Stomach smooth muscle (tissue), 2 donors: ENCODE measurements at regions not wholly inside any gene's neighbourhood (a gene's known extent, or its start where the extent isn't known, plus 50 kb on each side); places are given as distances from the start of the nearest gene placed in this dataset.

Experiments
- H3K27ac ChIP-seq: one replicate; pipeline ENCODE4 v1.7.0; 2013; ENCODE audit warnings: mild to moderate bottlenecking, low read length, inconsistent platforms
- H3K27me3 ChIP-seq, 2 donors: one replicate each; pipeline ENCODE4 v1.7.0; 2013; ENCODE audit warnings: low read length in 2 of 2; ENCODE audit not compliant: insufficient read depth in 2 of 2, control insufficient read depth in 1 of 2
- H3K36me3 ChIP-seq, 2 donors: one replicate each; pipeline ENCODE4 v1.7.0; 2013; ENCODE audit warnings: low read length in 2 of 2; ENCODE audit not compliant: control insufficient read depth in 2 of 2, insufficient read depth in 2 of 2
- H3K4me1 ChIP-seq: one replicate; pipeline ENCODE4 v1.7.0; 2013; ENCODE audit warnings: low read length; ENCODE audit not compliant: control insufficient read depth, insufficient read depth
- H3K4me3 ChIP-seq, 2 donors: one replicate each; pipeline ENCODE4 v1.7.0; 2013; ENCODE audit warnings: low read length in 2 of 2
- H3K9ac ChIP-seq, 2 donors: one replicate each; pipeline ENCODE4 v1.7.0; 2013; ENCODE audit warnings: low read length in 2 of 2, mild to moderate bottlenecking in 1 of 2
- H3K9me3 ChIP-seq, 2 donors: one replicate each; pipeline ENCODE4 v1.7.0; 2013; ENCODE audit warnings: low read length in 2 of 2; ENCODE audit not compliant: control insufficient read depth in 2 of 2
- donor health status: healthy.
- donor health status: Pancreatic carcinoma.

DNA sequence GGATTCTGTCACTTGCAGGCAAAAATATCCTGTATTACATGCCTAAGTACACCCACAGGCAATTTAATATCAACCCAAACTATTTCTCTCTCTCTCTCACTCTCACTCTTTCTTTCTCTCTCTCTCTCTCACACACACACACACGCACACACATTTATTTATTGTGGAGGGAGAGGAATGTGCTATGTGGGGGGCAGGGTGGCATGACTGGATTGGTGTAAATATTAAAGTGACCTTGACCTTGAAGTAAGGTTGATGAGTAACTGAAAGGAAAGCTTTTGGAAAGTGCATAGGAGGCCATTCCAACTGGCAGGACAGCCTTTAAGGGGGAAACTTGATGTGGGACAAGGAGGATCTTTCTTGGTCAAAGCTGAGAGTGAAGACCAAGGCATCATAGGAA is 589.7 kb upstream of the KIRREL3 start:
- Histone ChIP-seq H3K27me3 (no peaks in the 10 kb centered on the region), H3K27ac (no peak overlapping the region), H3K36me3 (no peaks in the 10 kb centered on the region), H3K4me3 (no peak overlapping the region), H3K4me1 (no peaks in the 10 kb centered on the region), H3K9ac (no peak overlapping the region), H3K9me3 (no peaks in the 10 kb centered on the region)

DNA sequence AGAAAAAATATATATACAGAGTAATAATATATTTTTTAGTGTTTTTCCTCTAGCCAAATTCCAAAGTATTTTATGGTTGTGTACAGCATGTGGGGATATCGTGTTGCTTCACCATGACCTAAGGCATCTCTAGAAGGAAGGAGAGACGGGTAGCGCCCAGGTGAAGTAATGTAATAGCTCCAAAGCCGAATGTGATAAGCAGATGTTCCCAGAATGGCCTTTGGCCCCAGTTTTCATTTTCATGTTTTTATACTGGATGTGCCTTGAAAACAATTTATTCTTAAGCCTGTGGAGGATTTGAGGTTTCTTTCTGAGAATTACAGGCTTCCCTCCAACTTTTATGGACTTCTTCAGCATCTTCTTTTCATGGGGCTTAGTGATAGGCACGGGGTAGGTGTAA is 587.9 kb upstream of the KIRREL3 start:
- no peak overlapping the region for H3K4me3 ChIP-seq
- H3K36me3 ChIP-seq = no peaks in the 10 kb centered on the region
- no peaks in the 10 kb centered on the region for H3K9me3 ChIP-seq
- H3K27ac ChIP-seq = no peak overlapping the region
- no peaks in the 10 kb centered on the region for H3K4me1 ChIP-seq
- H3K9ac ChIP-seq = no peak overlapping the region
- no peaks in the 10 kb centered on the region for H3K27me3 ChIP-seq

DNA sequence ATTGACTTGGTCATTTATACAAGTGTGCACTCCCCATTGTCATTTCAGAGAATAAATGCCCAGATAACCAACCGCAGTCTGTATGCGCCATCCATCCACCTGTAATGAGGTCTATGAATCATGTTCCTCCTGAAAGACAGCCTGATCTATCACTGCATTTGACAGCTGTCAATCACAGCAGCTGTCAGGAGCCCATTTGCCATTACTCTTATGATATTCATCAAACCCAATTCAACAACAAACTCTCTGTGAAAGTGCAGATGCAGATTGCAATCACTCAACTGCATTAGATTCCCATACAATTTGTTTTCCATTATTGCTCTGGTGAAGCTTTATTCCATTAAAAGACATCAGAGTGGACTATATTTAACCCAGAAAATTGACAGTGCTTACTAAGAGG is 586.9 kb upstream of the KIRREL3 start:
- H3K27me3 ChIP-seq = no peaks in the 10 kb centered on the region
- H3K27ac ChIP-seq = no peak overlapping the region
- H3K4me3 ChIP-seq = no peak overlapping the region
- H3K9ac ChIP-seq = no peak overlapping the region
- no peaks in the 10 kb centered on the region for H3K36me3 ChIP-seq
- H3K4me1 ChIP-seq = no peaks in the 10 kb centered on the region
- H3K9me3 ChIP-seq = no peaks in the 10 kb centered on the region

DNA sequence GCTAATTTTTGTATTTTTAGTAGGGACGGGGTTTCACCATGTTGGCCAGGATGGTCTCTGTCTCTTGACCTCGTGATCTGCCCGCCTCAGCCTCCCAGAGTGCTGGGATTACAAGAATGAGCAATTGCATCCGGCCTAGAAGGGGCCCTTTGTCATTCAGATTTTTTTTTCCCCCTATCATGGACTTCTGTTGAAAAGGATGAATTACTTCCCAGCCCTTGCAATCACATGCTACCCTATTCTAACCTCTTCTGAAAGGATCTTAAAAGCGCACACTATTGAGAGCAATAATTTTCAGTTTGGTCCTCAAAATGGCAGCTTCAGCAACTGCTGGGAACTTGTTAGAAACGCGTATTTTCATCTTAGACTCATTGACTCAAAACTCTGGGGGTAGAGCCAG is 575.6 kb upstream of the KIRREL3 start:
- H3K4me3 ChIP-seq = no peak overlapping the region
- no peak overlapping the region for H3K9ac ChIP-seq
- no peak overlapping the region for H3K27ac ChIP-seq
- no peaks in the 10 kb centered on the region for H3K9me3 ChIP-seq
- H3K36me3 ChIP-seq = no peaks in the 10 kb centered on the region
- no peaks in the 10 kb centered on the region for H3K4me1 ChIP-seq
- no peaks in the 10 kb centered on the region for H3K27me3 ChIP-seq

DNA sequence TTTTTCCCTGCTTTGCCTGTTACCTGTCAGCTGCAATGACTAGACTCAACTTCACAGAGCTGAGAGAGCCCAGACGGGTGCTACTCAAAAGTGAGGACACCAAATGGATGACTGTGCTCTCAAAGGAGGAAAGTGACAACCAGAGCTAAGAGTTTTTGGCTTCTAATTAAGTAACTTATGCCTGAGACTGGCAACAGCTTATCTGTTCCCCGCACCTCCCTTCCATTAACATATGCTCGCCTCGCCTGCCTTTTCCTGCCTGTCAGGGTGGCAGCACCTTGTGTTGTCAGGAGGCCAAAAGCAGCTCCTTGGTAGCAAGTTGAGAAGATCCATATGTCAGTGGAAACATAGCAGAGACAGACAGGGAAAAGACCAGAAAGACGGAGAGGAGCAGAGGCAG is 573.9 kb upstream of the KIRREL3 start:
- Histone ChIP-seq H3K36me3 (no peaks in the 10 kb centered on the region), H3K4me3 (no peak overlapping the region), H3K4me1 (no peaks in the 10 kb centered on the region), H3K9ac (no peak overlapping the region), H3K27me3 (no peaks in the 10 kb centered on the region), H3K27ac (no peak overlapping the region), H3K9me3 (no peaks in the 10 kb centered on the region)

DNA sequence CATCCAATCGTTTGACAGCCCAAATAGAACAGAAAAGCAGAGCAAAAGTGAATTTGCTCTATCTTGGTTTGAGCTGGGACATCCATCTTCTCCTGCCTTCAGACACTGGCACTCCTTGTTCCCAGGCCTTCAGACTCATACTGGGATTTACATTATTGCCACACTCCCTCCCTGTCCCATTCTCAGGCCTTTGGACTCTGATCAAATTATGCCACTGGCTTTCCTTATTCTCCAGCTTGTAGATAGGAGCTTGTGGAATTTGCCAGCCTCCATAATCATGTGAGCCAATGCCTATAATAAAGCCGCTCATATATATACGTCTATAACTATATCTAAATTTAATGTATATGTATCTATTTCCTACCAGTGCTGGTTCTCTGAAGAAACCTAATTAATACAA is 568.3 kb upstream of the KIRREL3 start:
- no peak overlapping the region for H3K27ac ChIP-seq
- no peaks in the 10 kb centered on the region for H3K36me3 ChIP-seq
- no peaks in the 10 kb centered on the region for H3K27me3 ChIP-seq
- H3K9me3 ChIP-seq = no peaks in the 10 kb centered on the region
- no peaks in the 10 kb centered on the region for H3K4me1 ChIP-seq
- no peak overlapping the region for H3K9ac ChIP-seq
- H3K4me3 ChIP-seq = no peak overlapping the region

DNA sequence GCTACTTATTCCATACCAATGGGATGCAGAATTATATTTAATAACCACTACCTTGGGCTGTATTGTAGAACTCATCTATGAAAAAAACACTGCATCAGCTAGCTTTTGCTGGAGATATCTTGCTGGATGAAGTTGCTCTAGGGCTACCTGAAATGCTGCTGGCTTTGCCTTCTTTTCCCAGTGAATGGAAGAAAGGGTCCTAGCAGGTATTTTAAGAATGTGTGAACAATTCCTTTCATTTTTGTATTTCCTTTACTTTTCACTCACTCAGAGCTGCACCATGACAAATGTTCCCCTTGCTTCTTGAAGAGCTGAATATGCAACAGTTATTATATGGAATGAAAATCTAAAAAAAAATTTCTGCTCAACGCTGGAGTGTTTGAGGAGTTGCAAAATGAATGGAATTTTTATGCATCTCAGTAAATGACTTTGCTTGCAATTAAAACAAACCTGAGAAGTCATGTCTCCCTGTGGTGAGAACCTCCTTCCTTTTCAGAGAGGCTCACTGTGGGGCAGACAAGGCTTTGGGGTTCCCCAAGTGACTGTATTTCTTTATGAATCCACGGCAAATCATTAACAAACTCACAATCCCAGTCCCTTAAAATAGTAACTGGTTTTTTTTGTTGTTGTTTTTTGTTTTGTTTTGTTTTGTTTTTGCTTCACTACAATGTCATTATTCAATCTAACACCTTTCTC is 566.8 kb upstream of the KIRREL3 start:
- Histone ChIP-seq H3K36me3 (no peaks in the 10 kb centered on the region), H3K4me1 (no peaks in the 10 kb centered on the region), H3K4me3 (no peak overlapping the region), H3K27me3 (no peaks in the 10 kb centered on the region), H3K9me3 (no peaks in the 10 kb centered on the region), H3K9ac (no peak overlapping the region), H3K27ac (no peak overlapping the region)

DNA sequence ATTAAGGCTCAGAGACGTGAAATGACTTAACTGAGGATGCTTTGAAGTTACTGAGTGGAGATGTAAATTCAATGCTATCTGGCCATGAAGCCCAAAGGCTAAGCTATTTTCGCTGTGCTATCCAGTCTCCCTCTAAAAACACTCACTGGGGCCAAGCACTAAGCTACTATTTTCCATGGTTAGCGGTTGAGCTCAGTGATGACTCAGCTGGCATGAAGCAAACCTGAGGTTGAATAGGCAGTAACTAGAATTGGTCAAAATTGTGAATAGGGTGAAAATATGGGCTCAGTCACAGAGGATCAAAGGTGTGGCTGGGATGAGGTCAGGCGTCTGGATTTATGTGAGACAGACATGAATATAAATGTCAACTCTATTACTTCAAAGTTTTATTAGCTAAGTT is 564.2 kb upstream of the KIRREL3 start:
- H3K4me3 ChIP-seq = no peak overlapping the region
- no peaks in the 10 kb centered on the region for H3K27me3 ChIP-seq
- no peaks in the 10 kb centered on the region for H3K9me3 ChIP-seq
- no peaks in the 10 kb centered on the region for H3K36me3 ChIP-seq
- H3K9ac ChIP-seq = no peak overlapping the region
- H3K27ac ChIP-seq = no peak overlapping the region
- H3K4me1 ChIP-seq = no peaks in the 10 kb centered on the region

DNA sequence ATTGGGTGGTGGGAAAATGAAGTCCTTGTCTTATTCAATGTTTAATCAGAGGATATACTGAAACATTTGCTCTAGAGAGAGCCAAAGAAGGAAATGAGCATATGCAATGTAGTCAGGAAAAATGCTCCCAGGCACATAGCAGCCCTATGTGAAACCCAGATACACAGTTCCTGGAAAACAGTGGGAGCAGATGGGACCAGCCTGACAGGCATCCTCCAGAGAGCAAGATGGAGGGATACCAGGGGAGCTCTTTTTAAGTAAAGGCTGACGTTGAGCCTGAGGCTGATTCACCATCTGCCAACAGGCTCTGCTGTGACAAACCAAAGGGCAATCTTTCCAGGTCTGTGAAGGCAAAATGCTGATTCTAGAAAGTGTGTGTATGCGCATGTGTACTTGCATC is 559.4 kb upstream of the KIRREL3 start:
- Histone ChIP-seq H3K4me1 (no peaks in the 10 kb centered on the region), H3K27me3 (no peaks in the 10 kb centered on the region), H3K36me3 (no peaks in the 10 kb centered on the region), H3K4me3 (no peak overlapping the region), H3K9ac (no peak overlapping the region), H3K27ac (no peak overlapping the region), H3K9me3 (no peaks in the 10 kb centered on the region)

DNA sequence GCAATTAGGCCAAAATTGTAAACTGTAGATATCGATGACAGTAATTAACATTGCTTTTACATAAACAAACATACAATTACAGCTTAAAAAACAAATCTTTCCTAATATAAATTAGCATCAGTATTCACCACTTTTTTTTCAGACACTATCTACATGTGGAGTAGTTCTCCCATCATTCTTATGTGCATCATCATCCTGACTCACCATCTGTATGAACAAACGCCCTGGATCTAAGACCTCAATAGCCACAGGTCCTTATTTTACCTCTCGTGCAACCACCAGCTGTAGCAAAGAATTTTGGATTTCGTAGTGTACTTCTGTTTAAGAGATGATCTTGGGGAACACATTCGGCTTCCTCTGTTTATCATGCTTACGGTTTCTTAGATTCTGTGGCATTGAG is 551.9 kb upstream of the KIRREL3 start:
- H3K36me3 ChIP-seq = no peaks in the 10 kb centered on the region
- H3K4me1 ChIP-seq = no peaks in the 10 kb centered on the region
- no peaks in the 10 kb centered on the region for H3K9me3 ChIP-seq
- H3K4me3 ChIP-seq = no peak overlapping the region
- H3K27ac ChIP-seq = no peak overlapping the region
- H3K27me3 ChIP-seq = no peaks in the 10 kb centered on the region
- H3K9ac ChIP-seq = no peak overlapping the region

DNA sequence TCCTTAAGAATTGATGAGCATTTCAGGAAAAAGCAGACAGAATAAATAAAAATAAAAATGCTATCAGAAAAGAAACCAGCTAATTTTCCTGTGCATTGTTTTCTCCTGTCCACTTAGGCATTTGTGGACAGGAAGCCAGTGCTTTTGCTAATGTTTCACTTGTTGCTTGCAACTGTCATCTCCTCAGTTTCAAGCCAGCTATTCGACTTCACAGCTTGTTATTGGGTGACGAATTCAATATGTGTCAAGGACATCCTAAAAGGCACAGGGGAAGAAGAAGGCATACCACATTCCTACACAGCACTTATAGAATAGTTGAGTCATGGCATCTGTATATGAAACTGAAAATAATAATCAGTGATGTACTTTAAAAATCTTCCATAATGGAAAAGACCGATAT is 530.6 kb upstream of the KIRREL3 start:
- no peak overlapping the region for H3K4me3 ChIP-seq
- H3K4me1 ChIP-seq = no peaks in the 10 kb centered on the region
- H3K9me3 ChIP-seq = no peaks in the 10 kb centered on the region
- H3K36me3 ChIP-seq = no peaks in the 10 kb centered on the region
- no peaks in the 10 kb centered on the region for H3K27me3 ChIP-seq
- no peak overlapping the region for H3K9ac ChIP-seq
- no peak overlapping the region for H3K27ac ChIP-seq
